Ramos (cell line): ENCODE measurements at regions not wholly inside any gene's neighbourhood (a gene's known extent, or its start where the extent isn't known, plus 50 kb on each side); places are given as distances from the start of the nearest gene placed in this dataset.
"Not testable (repeated sequence)": the region's sequence is repeated elsewhere in the genome, so short reads cannot be mapped to it uniquely, and the experiment has no call there.

ENCODE experiments used
- in situ Hi-C: fragments of 300-500 bp; cut with MboI; formaldehyde crosslinking; loops from one replicate; pipeline ENCODE4 v1.14.3; 2022; ENCODE audit warnings: low sequenced_read_pairs; ENCODE audit not compliant: unreplicated experiment

DNA sequence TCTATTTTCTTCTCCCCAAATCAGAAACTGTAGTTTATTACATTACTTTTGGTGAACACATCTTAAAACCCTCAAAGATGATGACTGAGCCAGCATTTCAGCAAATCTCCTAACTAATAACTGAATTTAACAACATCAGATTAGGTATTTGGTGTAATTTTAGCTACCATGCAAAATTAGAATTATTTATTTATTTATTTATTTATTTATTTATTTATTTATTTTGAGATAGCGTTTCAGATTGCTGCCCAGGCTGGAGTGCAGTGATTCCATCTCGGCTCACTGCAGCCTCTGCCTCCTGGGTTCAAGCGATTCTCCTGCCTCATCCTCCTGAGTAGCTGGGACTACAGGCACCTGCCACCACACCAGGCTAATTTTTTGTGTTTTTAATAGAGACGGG is 205.7 kb downstream of the OR4C45 start:
- in situ Hi-C loops, result not testable (repeated sequence)

DNA sequence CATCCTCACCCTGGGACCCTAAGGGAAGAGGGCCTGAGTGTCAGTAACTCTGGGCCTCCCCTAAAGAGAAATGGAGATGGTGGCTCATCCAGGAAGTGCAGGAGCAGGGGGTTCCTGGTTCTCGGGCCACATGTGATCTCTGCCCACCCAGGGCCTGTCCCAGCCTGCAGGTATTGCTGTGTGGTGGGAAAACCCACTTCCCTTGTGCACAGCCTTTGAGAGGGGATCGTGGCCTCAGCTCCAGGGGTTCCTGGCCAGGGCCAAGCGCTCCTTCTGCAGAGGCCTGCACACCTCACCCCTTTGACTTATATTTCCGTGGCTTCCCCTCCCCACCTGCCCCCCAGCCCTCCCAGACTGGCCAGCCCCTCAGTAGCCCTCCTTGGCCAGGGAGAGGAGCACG is 213.5 kb downstream of the OR4C45 start:
- in situ Hi-C loops, result no loop called here

DNA sequence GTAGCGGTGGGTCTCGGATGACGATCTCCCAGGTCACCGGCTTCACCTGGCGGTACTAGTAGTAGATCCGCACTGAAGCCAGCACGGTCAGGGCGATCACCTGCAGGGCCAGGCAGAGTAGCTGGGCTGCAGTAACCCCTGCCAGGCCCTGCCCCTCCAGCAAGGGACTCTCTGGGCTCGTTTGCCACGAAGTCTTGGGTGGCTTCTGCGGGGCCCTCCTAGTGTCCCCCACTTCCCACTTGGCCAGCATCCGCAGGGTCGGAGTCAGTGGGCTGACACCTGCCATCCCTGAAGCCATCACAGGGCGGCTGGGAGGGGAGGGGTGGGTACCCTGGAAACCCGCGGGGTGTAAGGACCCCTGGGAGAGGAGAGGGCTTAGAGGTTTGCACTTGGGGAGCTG is 214.0 kb downstream of the OR4C45 start:
- in situ Hi-C loops, result no loop called here

- in situ Hi-C loops, result no loop called here
These were observed 214.7 kb downstream of the OR4C45 start for GRCh38 chr11:50247309-50247874.

GRCh38 chr11:50267851-50268250 is 235.2 kb downstream of the OR4C45 start:
- in situ Hi-C loops, result loop anchor here (10.0 to 25.0 kb wide), 2 partner anchors 57 to 106 kb away; no protein-coding TSS in a partner anchor

DNA sequence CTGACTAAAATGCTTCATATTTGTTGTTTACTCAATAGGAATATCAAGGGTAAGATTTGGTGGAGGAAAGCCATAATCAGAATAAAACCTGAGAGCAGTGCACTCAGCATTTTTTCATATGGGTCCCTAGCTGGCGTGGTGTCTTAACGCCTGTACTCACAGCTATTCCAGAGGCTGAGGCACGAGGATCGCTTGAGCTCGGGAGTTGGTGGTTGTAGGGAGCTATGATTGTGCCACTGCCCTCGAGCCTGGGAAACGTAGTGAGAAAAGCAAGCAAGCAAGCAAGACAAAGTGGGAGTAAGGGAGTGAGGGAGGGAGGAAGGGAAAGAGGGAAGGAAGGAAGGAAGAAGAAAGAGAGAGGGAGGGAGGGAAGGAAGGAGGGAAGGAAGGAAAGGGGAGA is 242.5 kb downstream of the OR4C45 start:
- in situ Hi-C loops, result no loop called here

DNA sequence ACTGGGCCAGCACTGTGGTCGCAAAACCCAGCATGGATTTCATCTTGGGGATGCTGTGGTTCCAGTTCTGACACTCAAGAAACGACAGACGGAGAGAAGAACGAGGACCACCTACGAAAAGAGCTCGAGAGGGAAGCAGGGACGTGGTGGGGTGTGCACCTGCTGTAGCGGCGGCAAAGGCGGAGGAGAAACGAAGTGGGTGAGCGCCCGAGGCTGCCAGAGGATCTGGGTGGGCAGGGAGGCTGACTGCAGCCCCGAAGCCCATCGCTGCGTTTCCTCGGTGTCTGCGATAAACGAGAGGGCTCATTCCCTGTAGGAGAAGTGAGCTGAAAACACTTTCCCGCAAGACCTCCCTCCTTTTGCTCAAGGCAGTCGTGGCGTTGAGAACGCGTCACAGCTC is 246.1 kb downstream of the OR4C45 start:
- in situ Hi-C loops, result no loop called here

DNA sequence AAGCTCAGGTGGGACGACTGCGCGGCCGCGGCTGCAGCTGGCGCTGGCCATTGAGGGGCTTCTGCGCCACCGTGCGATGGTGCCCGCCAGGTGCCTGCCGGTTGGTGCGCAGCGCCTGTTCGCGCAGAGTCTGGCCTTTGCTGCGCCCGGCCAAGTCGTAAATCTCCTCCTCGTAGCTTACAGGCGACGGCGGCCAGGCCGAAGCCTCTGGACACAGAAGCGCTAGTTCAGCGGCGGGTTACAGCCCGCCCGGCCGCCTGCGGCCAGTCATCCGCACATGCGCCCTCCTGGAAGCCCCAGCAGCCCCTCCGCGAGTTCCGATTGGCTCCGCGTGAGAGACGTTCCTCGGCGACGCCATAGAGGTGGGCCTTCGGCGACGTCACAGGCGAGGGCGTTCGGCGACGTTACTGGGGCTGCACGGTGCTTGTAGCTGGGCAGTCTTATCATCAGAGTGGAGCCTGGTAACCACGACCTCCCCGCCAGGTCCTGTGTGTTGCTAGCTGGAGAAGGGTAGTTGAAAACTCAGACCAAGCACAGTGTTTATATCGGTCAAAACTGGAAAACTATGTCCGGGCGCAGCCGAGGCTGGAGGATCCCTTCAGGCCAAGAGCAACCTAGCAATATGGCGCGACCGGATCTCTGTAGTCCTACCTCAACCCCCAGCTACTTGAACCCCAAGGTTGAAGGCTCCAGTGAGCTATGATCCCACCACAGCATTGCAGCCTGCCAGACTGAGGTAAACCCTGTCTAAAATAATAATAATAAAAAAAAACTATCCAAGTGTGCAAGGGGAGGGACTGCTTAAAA is 265.7 kb downstream of the OR4C45 start:
- in situ Hi-C loops, result no loop called here

DNA sequence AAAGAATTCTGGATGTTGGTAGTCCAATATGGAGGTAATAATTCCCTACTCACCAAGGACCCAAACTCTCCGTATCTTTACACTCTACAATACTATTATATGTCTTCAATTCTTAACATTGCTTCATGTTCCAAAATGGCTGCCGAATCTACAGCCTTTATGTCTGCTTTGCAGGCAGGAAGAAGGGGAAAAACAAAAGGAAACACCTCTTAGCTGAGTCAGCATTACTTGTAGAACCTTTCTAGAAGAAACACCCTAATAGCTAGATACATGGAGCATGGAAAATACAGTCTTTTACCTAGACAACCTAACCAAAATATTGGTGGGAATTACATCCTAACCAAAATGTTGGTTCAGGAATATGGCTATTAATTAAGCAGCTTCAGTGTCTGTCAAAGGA is 298.0 kb downstream of the OR4C45 start:
- in situ Hi-C loops, result not testable (repeated sequence)

DNA sequence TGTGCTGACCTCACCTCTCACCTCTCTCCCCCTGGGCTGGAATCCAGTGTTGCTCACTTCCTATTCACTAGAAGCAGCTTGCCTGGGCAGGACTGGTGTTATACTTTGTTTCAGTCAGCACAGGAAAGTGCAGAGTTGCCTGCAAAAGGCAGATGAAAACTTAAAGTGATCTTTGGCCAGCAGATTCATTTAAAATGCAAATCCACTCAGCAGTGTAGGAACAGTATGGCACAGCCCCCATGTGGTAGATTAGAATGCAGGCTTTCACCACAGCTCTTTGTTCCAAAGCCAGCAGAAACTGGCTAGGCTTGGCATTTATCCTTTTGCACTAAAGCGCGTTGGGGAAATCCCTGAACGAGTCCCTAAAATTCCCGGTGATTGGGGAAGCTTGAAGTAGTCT is 301.2 kb downstream of the OR4C45 start:
- in situ Hi-C loops, result no loop called here

- in situ Hi-C loops, result not testable (repeated sequence)
These were observed 304.8 kb downstream of the OR4C45 start for GRCh38 chr11:50337432-50337831.

GRCh38 chr11:50348018-50348417 is 315.3 kb downstream of the OR4C45 start:
- in situ Hi-C loops, result not testable (repeated sequence)

DNA sequence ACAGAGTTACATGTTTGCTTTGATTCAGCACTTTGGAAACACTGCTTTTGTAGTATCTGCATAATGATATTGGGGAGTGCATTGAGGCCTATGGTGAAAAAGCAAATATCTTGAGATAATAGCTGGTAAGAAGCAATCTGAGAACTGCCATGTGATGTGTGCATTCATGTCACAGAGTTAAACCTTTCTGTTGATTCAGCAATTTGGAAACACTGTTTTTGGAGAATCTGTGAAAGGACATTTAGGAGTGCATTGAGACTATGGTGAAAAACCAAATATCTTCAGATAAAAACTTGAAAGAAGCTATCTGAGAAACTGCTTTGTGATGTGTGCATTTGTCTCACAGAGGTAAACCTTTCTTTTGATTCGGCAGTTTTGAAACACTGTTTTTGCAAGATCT is 346.8 kb downstream of the OR4C45 start:
- in situ Hi-C loops, result no loop called here

GRCh38 chr11:50394017-50394416 is 361.3 kb downstream of the OR4C45 start:
- in situ Hi-C loops, result no loop called here

GRCh38 chr11:50412832-50413231 is 380.2 kb downstream of the OR4C45 start:
- in situ Hi-C loops, result loop anchor here (25.0 kb wide), 1 partner anchor 101 kb away; no protein-coding TSS in a partner anchor

DNA sequence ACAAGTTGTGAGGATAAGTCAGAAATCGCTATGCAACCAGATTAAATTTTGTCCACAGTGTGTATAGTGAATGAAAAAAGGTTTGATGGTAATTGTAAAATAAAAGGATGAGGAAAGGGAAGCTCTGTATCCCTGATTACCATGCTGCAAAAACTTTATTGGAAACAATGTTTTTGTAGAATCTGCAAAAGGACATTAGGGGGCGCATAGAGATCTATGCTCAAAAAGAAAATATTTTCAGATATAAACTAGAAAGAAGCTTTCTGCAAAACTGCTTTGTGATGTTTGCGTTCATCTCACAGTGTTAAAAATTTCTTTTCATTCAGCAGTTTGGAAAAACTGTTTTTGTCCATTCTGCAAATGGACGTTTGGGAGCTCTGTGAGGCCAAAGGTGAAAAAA is 390.5 kb downstream of the OR4C45 start:
- in situ Hi-C loops, result loop anchor here (25.0 kb wide), 1 partner anchor 111 kb away; no protein-coding TSS in a partner anchor
